ENCODE measurements at regions not wholly inside any gene's neighbourhood (a gene's known extent, or its start where the extent isn't known, plus 50 kb on each side); places are given as distances from the start of the nearest gene placed in this dataset.

DNA sequence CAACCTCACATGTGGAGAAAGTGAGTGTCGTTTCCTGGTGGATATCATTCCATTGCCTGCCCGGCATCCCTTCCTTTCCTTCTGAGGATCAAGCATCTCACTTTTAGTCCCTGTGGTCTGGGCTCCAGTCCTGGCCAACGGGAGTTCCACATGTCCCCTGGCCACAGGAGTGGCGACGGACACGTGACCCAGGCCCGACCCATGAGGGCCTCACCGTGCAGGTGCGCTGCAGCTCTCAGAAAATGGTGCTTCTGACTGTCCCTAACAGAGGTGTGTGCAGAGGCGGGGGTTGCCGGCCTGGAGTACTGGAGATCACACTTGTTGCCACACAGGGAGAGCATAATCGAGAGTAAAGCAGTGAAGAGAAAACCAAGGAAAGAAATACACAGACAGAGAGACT, 476.9 kb upstream of the FRG1 start:
- TF ChIP-seq, protein P1, sequence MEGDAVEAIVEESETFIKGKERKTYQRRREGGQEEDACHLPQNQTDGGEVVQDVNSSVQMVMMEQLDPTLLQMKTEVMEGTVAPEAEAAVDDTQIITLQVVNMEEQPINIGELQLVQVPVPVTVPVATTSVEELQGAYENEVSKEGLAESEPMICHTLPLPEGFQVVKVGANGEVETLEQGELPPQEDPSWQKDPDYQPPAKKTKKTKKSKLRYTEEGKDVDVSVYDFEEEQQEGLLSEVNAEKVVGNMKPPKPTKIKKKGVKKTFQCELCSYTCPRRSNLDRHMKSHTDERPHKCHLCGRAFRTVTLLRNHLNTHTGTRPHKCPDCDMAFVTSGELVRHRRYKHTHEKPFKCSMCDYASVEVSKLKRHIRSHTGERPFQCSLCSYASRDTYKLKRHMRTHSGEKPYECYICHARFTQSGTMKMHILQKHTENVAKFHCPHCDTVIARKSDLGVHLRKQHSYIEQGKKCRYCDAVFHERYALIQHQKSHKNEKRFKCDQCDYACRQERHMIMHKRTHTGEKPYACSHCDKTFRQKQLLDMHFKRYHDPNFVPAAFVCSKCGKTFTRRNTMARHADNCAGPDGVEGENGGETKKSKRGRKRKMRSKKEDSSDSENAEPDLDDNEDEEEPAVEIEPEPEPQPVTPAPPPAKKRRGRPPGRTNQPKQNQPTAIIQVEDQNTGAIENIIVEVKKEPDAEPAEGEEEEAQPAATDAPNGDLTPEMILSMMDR (IDR thresholded peaks at IDR 0.05 in 2 of 3, conservative IDR thresholded peaks at IDR 0.05 in 1 of 3; ENCODE audit: borderline replicate concordance in 1 of 3, insufficient read depth in 1 of 3, low read depth in 2 of 3, low read length in 2 of 3): no peak
- TF ChIP-seq JUND (IDR thresholded peaks at IDR 0.05): no peak
